Kidney (tissue), 13 donors: ENCODE measurements at regions not wholly inside any gene's neighbourhood (a gene's known extent, or its start where the extent isn't known, plus 50 kb on each side); places are given as distances from the start of the nearest gene placed in this dataset.

Experiments used
- DNase-seq, 5 donors: peaks; one replicate each; pipeline ENCODE4 v3.0.0-alpha.2; 2013 to 2020
- FAIRE-seq: peaks from 2 replicates; lab custom pipeline; 2012; peaks lifted over from hg19 to GRCh38; lab: Jason Lieb, UNC
- H3K27ac ChIP-seq, 2 donors: one replicate each; pipeline ENCODE4 v1.7.0; 2013; ENCODE audit warnings: low read depth in 2 of 2, low read length in 2 of 2, inconsistent platforms in 1 of 2
- H3K27me3 ChIP-seq: one replicate; pipeline ENCODE4 v1.7.1; 2013; ENCODE audit warnings: low read length, inconsistent platforms; ENCODE audit not compliant: control insufficient read depth, insufficient read depth
- H3K36me3 ChIP-seq, 3 donors: one replicate each; pipeline versions ENCODE4 v1.7.0 to v1.7.1; 2013; ENCODE audit warnings: low read length in 3 of 3, control low read depth in 1 of 3, inconsistent platforms in 1 of 3; ENCODE audit not compliant: insufficient read depth in 3 of 3, control insufficient read depth in 2 of 3
- H3K4me1 ChIP-seq, 3 donors: one replicate each; pipeline versions ENCODE4 v1.7.0 to v1.7.1; 2013; ENCODE audit warnings: low read length in 3 of 3, inconsistent platforms in 1 of 3, low read depth in 1 of 3; ENCODE audit not compliant: control insufficient read depth in 2 of 3, insufficient read depth in 2 of 3
- H3K4me3 ChIP-seq, 3 donors: one replicate each; pipeline versions ENCODE4 v1.7.0 to v1.8.1; 2013; ENCODE audit warnings: low read length in 3 of 3, control low read depth in 1 of 3, inconsistent platforms in 1 of 3
- H3K9ac ChIP-seq, 3 donors: one replicate each; pipeline versions ENCODE4 v1.7.0 to v1.7.1; 2013; ENCODE audit warnings: low read length in 3 of 3, control low read depth in 1 of 3, inconsistent platforms in 1 of 3
- H3K9me3 ChIP-seq, 3 donors: one replicate each; pipeline versions ENCODE4 v1.7.0 to v1.7.1; 2013; ENCODE audit warnings: low read length in 3 of 3, control low read depth in 1 of 3, inconsistent platforms in 1 of 3; ENCODE audit not compliant: control insufficient read depth in 2 of 3, insufficient read depth in 1 of 3
- intact Hi-C: fragments of 100-400 bp; cut with DNase I; formaldehyde crosslinking; loops from one replicate; pipeline ENCODE4 v1.11.1; 2022
- TF ChIP-seq, protein P1 (sequence below): IDR thresholded peaks from 3 replicates; pipeline ENCODE4 v1.5.1; 2012; ENCODE audit warnings: mild to moderate bottlenecking, moderate library complexity, borderline replicate concordance; ENCODE audit not compliant: insufficient read depth; ENCODE audit errors: extremely low read depth
- donor health status: control.
- donor health status: control.
- donor health status: control.
- donor health status: control.
- donor health status: control.
- donor health status: DM: yes; HTN: yes; CAD: no.
- donor health status: Normal renal cell carcinoma (clear cell type).

DNA sequence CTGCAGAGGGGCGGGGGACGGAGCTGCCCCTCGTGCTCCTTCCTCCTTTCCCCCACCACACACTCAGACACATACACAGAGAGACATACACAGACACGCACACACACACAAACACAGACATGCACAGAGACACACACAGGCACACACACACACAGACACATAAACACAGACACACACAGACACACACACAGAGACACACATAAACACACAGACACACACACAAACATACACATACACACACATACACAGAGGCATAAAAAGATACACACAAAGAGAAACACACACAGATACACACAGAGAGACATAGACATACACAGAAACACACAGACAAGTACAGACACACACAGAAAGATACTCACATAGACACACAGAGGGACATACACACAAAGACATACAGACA, 136.0 kb downstream of the UQCRFS1 start:
- no peak overlapping the region for H3K27ac ChIP-seq
- no peak overlapping the region for H3K4me3 ChIP-seq
- FAIRE-seq (no peak), DNase-seq (no peak)
- no peaks in the 10 kb centered on the region for H3K4me1 ChIP-seq
- no peaks in the 10 kb centered on the region for H3K36me3 ChIP-seq
- H3K9ac ChIP-seq, result no peak overlapping the region
- no peaks in the 10 kb centered on the region for H3K9me3 ChIP-seq
- TF ChIP-seq, protein P1, sequence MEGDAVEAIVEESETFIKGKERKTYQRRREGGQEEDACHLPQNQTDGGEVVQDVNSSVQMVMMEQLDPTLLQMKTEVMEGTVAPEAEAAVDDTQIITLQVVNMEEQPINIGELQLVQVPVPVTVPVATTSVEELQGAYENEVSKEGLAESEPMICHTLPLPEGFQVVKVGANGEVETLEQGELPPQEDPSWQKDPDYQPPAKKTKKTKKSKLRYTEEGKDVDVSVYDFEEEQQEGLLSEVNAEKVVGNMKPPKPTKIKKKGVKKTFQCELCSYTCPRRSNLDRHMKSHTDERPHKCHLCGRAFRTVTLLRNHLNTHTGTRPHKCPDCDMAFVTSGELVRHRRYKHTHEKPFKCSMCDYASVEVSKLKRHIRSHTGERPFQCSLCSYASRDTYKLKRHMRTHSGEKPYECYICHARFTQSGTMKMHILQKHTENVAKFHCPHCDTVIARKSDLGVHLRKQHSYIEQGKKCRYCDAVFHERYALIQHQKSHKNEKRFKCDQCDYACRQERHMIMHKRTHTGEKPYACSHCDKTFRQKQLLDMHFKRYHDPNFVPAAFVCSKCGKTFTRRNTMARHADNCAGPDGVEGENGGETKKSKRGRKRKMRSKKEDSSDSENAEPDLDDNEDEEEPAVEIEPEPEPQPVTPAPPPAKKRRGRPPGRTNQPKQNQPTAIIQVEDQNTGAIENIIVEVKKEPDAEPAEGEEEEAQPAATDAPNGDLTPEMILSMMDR, result no peak
- intact Hi-C loops, result no loop called here
- no peaks in the 10 kb centered on the region for H3K27me3 ChIP-seq

DNA sequence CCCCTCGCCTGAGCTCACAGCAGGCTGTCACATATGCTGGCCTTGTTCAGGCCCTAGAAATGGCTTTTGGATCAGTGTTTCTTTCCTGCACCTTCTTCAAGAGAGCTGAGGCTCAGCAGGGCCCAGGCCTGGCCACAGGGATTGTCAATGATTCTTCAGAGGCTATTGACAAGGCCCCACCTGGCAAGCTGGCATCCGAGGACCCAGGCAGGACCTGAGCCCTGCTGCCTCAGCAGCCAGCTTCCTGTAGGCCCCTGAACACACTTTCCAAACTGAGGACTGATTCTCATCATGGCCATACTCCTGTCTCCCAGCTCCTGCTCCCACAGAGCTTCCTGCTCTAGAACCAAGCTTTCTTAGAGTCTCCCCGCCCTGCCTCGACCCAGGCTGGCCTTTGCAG, 136.8 kb downstream of the UQCRFS1 start:
- H3K9ac ChIP-seq, result no peak overlapping the region
- no peak for FAIRE-seq
- H3K27ac ChIP-seq, result no peak overlapping the region
- TF ChIP-seq, protein P1, result no peak
- H3K4me1 ChIP-seq, result no peaks in the 10 kb centered on the region
- no peaks in the 10 kb centered on the region for H3K9me3 ChIP-seq
- intact Hi-C loops, result no loop called here
- DNase-seq, result no peak
- H3K4me3 ChIP-seq, result no peak overlapping the region
- no peaks in the 10 kb centered on the region for H3K27me3 ChIP-seq
- H3K36me3 ChIP-seq, result no peaks in the 10 kb centered on the region

DNA sequence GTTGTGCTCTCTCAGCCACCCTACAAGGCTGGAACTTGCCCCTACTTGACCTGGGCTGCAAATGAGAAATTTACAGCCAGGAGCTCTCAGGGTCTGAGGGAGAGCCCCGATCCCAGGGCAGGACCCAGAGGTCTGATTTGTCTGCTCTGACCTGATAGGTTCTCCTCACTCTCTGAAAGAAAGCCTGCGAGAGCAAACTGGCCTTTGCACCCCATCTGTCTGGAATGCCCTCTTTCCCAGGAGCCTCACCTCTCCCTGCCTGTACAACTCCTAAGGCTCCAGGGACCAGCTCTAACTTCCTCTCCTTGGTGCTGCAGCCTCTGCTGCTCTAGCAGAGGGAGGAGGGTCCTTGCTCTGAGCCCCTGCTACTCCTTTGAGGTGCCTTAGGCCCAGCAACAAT, 137.8 kb downstream of the UQCRFS1 start:
- H3K36me3 ChIP-seq, result no peaks in the 10 kb centered on the region
- intact Hi-C loops, result no loop called here
- TF ChIP-seq, protein P1, result no peak
- FAIRE-seq (no peak), DNase-seq (peak in 1 of 5 donors; percentile 9)
- no peaks in the 10 kb centered on the region for H3K9me3 ChIP-seq
- H3K4me3 ChIP-seq, result no peak overlapping the region
- H3K9ac ChIP-seq, result no peak overlapping the region
- H3K4me1 ChIP-seq, result no peaks in the 10 kb centered on the region
- H3K27me3 ChIP-seq, result no peaks in the 10 kb centered on the region
- H3K27ac ChIP-seq, result no peak overlapping the region

DNA sequence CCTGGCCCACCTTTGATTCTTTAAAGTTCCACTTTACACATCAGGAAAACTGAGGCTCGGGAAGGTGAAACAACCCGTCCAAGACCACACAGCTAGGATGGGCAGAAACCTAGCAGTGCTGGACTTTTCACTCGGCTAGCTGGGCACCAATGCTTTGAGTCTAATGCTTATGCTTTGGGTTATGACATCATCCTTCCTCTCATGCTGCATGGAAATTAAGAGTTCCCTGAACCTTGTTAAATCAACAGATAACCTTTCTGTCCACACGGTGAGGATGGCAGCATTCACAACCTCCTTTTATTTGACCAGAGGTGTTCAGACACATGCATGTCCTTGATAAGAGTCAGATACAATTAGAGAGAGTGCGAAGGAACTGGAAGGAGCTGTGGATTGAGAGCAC, 138.4 kb downstream of the UQCRFS1 start:
- DNase-seq (no peak), FAIRE-seq (no peak)
- no peak overlapping the region for H3K4me3 ChIP-seq
- TF ChIP-seq, protein P1, result no peak
- H3K27me3 ChIP-seq, result no peaks in the 10 kb centered on the region
- intact Hi-C loops, result no loop called here
- no peaks in the 10 kb centered on the region for H3K4me1 ChIP-seq
- no peaks in the 10 kb centered on the region for H3K9me3 ChIP-seq
- no peak overlapping the region for H3K27ac ChIP-seq
- H3K36me3 ChIP-seq, result no peaks in the 10 kb centered on the region
- no peak overlapping the region for H3K9ac ChIP-seq
